BLaER1 (cell line): ENCODE measurements at regions not wholly inside any gene's neighbourhood (a gene's known extent, or its start where the extent isn't known, plus 50 kb on each side); places are given as distances from the start of the nearest gene placed in this dataset.

ENCODE experiments used
- H3K27ac ChIP-seq: shearing (Covaris generic); formaldehyde crosslinking; 2 replicates; pipeline ENCODE4 v1.8.1; 2022
- H3K27me3 ChIP-seq: shearing (Covaris generic); formaldehyde crosslinking; 2 replicates; pipeline ENCODE4 v1.8.1; 2022
- H3K36me3 ChIP-seq: shearing (Covaris generic); formaldehyde crosslinking; 2 replicates; pipeline ENCODE4 v1.8.1; 2022
- H3K4me1 ChIP-seq: shearing (Covaris generic); formaldehyde crosslinking; 2 replicates; pipeline ENCODE4 v1.8.1; 2022
- H3K4me2 ChIP-seq: shearing (Covaris generic); formaldehyde crosslinking; 2 replicates; pipeline ENCODE4 v1.8.1; 2022
- H3K4me3 ChIP-seq: shearing (Covaris generic); formaldehyde crosslinking; 2 replicates; pipeline ENCODE4 v1.8.1; 2022
- H3K9ac ChIP-seq: shearing (Covaris generic); formaldehyde crosslinking; 2 replicates; pipeline ENCODE4 v1.8.1; 2022
- H3K9me3 ChIP-seq: shearing (Covaris generic); formaldehyde crosslinking; 2 replicates; pipeline ENCODE4 v1.8.1; 2022
- H4K20me1 ChIP-seq: shearing (Covaris generic); formaldehyde crosslinking; 2 replicates; pipeline ENCODE4 v1.8.1; 2022
- Cebpa-rat ChIP-seq: shearing (Covaris generic); IDR thresholded peaks from 2 replicates; pipeline ENCODE4 v1.8.1; 2022

- H3K9me3 ChIP-seq, result no peaks in the 10 kb centered on the region
- no peaks in the 10 kb centered on the region for H4K20me1 ChIP-seq
- no peaks in the 10 kb centered on the region for H3K4me1 ChIP-seq
- no peak overlapping the region for H3K9ac ChIP-seq
- no peak overlapping the region for H3K27ac ChIP-seq
- no peaks in the 10 kb centered on the region for H3K36me3 ChIP-seq
- TF ChIP-seq Cebpa-rat, result no peak
- no peak overlapping the region for H3K4me3 ChIP-seq
- H3K4me2 ChIP-seq, result no peak overlapping the region
- H3K27me3 ChIP-seq, result no peaks in the 10 kb centered on the region
Measured at GRCh38 chr9:86642721-86643120, 288.5 kb upstream of the TUT7 start.

GRCh38 chr9:86641970-86642369 is 287.8 kb upstream of the TUT7 start:
- no peaks in the 10 kb centered on the region for H3K36me3 ChIP-seq
- no peaks in the 10 kb centered on the region for H4K20me1 ChIP-seq
- TF ChIP-seq Cebpa-rat, result no peak
- H3K27me3 ChIP-seq, result no peaks in the 10 kb centered on the region
- H3K9me3 ChIP-seq, result no peaks in the 10 kb centered on the region
- no peak overlapping the region for H3K4me2 ChIP-seq
- no peak overlapping the region for H3K9ac ChIP-seq
- no peak overlapping the region for H3K27ac ChIP-seq
- H3K4me3 ChIP-seq, result no peak overlapping the region
- H3K4me1 ChIP-seq, result no peaks in the 10 kb centered on the region

- H3K27ac ChIP-seq, result no peak overlapping the region
- no peak for TF ChIP-seq Cebpa-rat
Measured at GRCh38 chr9:86639899-86640379, 285.7 kb upstream of the TUT7 start.

GRCh38 chr9:86639287-86639686 is 285.1 kb upstream of the TUT7 start:
- H3K27ac ChIP-seq, result no peak overlapping the region
- H3K4me2 ChIP-seq, result no peak overlapping the region
- no peak overlapping the region for H3K4me3 ChIP-seq
- no peaks in the 10 kb centered on the region for H4K20me1 ChIP-seq
- no peaks in the 10 kb centered on the region for H3K27me3 ChIP-seq
- H3K4me1 ChIP-seq, result no peaks in the 10 kb centered on the region
- H3K36me3 ChIP-seq, result no peaks in the 10 kb centered on the region
- no peak overlapping the region for H3K9ac ChIP-seq
- no peaks in the 10 kb centered on the region for H3K9me3 ChIP-seq
- TF ChIP-seq Cebpa-rat, result no peak

More at GRCh38 chr9:86639899-86640379, 285.7 kb upstream of the TUT7 start:
- Histone ChIP-seq H3K9ac (no peak overlapping the region), H3K4me2 (no peak overlapping the region), H3K4me1 (no peaks in the 10 kb centered on the region), H3K27me3 (no peaks in the 10 kb centered on the region), H4K20me1 (no peaks in the 10 kb centered on the region), H3K4me3 (no peak overlapping the region), H3K36me3 (no peaks in the 10 kb centered on the region), H3K9me3 (no peaks in the 10 kb centered on the region)

GRCh38 chr9:86638109-86638508 is 283.9 kb upstream of the TUT7 start:
- no peak for TF ChIP-seq Cebpa-rat
- Histone ChIP-seq H4K20me1 (no peaks in the 10 kb centered on the region), H3K27me3 (no peaks in the 10 kb centered on the region), H3K4me3 (no peak overlapping the region), H3K27ac (no peak overlapping the region), H3K4me1 (no peaks in the 10 kb centered on the region), H3K9ac (no peak overlapping the region), H3K36me3 (no peaks in the 10 kb centered on the region), H3K4me2 (no peak overlapping the region), H3K9me3 (no peaks in the 10 kb centered on the region)

GRCh38 chr9:86637515-86637914 is 283.3 kb upstream of the TUT7 start:
- H3K9me3 ChIP-seq, result no peaks in the 10 kb centered on the region
- no peaks in the 10 kb centered on the region for H4K20me1 ChIP-seq
- H3K4me3 ChIP-seq, result no peak overlapping the region
- TF ChIP-seq Cebpa-rat, result no peak
- no peaks in the 10 kb centered on the region for H3K36me3 ChIP-seq
- H3K4me2 ChIP-seq, result no peak overlapping the region
- H3K27ac ChIP-seq, result no peak overlapping the region
- H3K27me3 ChIP-seq, result no peaks in the 10 kb centered on the region
- no peak overlapping the region for H3K9ac ChIP-seq
- H3K4me1 ChIP-seq, result no peaks in the 10 kb centered on the region

- no peak for TF ChIP-seq Cebpa-rat
- H3K9ac ChIP-seq, result no peak overlapping the region
- no peaks in the 10 kb centered on the region for H3K4me1 ChIP-seq
Measured at GRCh38 chr9:86636519-86636918, 282.3 kb upstream of the TUT7 start.

GRCh38 chr9:86636038-86636437 is 281.8 kb upstream of the TUT7 start:
- H3K36me3 ChIP-seq, result no peaks in the 10 kb centered on the region
- H3K9ac ChIP-seq, result no peak overlapping the region
- no peak for TF ChIP-seq Cebpa-rat
- H3K4me2 ChIP-seq, result no peak overlapping the region
- H3K4me3 ChIP-seq, result no peak overlapping the region
- no peaks in the 10 kb centered on the region for H3K9me3 ChIP-seq
- H3K27me3 ChIP-seq, result no peaks in the 10 kb centered on the region
- H4K20me1 ChIP-seq, result no peaks in the 10 kb centered on the region
- no peaks in the 10 kb centered on the region for H3K4me1 ChIP-seq
- no peak overlapping the region for H3K27ac ChIP-seq

More at GRCh38 chr9:86636519-86636918, 282.3 kb upstream of the TUT7 start:
- Histone ChIP-seq H3K4me2 (no peak overlapping the region), H3K27ac (no peak overlapping the region), H3K36me3 (no peaks in the 10 kb centered on the region), H3K27me3 (no peaks in the 10 kb centered on the region), H3K4me3 (no peak overlapping the region), H3K9me3 (no peaks in the 10 kb centered on the region), H4K20me1 (no peaks in the 10 kb centered on the region)

- Histone ChIP-seq H3K36me3 (no peaks in the 10 kb centered on the region), H3K27me3 (no peaks in the 10 kb centered on the region), H3K4me3 (no peak overlapping the region), H4K20me1 (no peaks in the 10 kb centered on the region), H3K4me1 (no peaks in the 10 kb centered on the region), H3K4me2 (no peak overlapping the region), H3K27ac (no peak overlapping the region), H3K9ac (no peak overlapping the region), H3K9me3 (no peaks in the 10 kb centered on the region)
- no peak for TF ChIP-seq Cebpa-rat
Measured at GRCh38 chr9:86634501-86634900, 280.3 kb upstream of the TUT7 start.

- Histone ChIP-seq H3K27me3 (no peaks in the 10 kb centered on the region), H3K27ac (no peak overlapping the region), H3K36me3 (no peaks in the 10 kb centered on the region), H4K20me1 (no peaks in the 10 kb centered on the region), H3K4me3 (no peak overlapping the region), H3K9ac (no peak overlapping the region), H3K9me3 (no peaks in the 10 kb centered on the region), H3K4me1 (no peaks in the 10 kb centered on the region), H3K4me2 (no peak overlapping the region)
- no peak for TF ChIP-seq Cebpa-rat
Measured at GRCh38 chr9:86633945-86634344, 279.7 kb upstream of the TUT7 start.

GRCh38 chr9:86632537-86632936 is 278.3 kb upstream of the TUT7 start:
- no peak for TF ChIP-seq Cebpa-rat
- Histone ChIP-seq H3K27ac (no peak overlapping the region), H3K36me3 (no peaks in the 10 kb centered on the region), H3K9ac (no peak overlapping the region), H4K20me1 (no peaks in the 10 kb centered on the region), H3K4me3 (no peak overlapping the region), H3K27me3 (no peaks in the 10 kb centered on the region), H3K9me3 (no peaks in the 10 kb centered on the region), H3K4me2 (no peak overlapping the region), H3K4me1 (no peaks in the 10 kb centered on the region)
